Kidney (tissue), 13 donors: ENCODE measurements at regions not wholly inside any gene's neighbourhood (a gene's known extent, or its start where the extent isn't known, plus 50 kb on each side); places are given as distances from the start of the nearest gene placed in this dataset.

Source experiments
- DNase-seq, 5 donors: peaks; one replicate each; pipeline ENCODE4 v3.0.0-alpha.2; 2013 to 2020
- FAIRE-seq: peaks from 2 replicates; lab custom pipeline; 2012; peaks lifted over from hg19 to GRCh38; lab: Jason Lieb, UNC
- H3K27ac ChIP-seq, 2 donors: one replicate each; pipeline ENCODE4 v1.7.0; 2013; ENCODE audit warnings: low read depth in 2 of 2, low read length in 2 of 2, inconsistent platforms in 1 of 2
- H3K27me3 ChIP-seq: one replicate; pipeline ENCODE4 v1.7.1; 2013; ENCODE audit warnings: low read length, inconsistent platforms; ENCODE audit not compliant: control insufficient read depth, insufficient read depth
- H3K36me3 ChIP-seq, 3 donors: one replicate each; pipeline versions ENCODE4 v1.7.0 to v1.7.1; 2013; ENCODE audit warnings: low read length in 3 of 3, control low read depth in 1 of 3, inconsistent platforms in 1 of 3; ENCODE audit not compliant: insufficient read depth in 3 of 3, control insufficient read depth in 2 of 3
- H3K4me1 ChIP-seq, 3 donors: one replicate each; pipeline versions ENCODE4 v1.7.0 to v1.7.1; 2013; ENCODE audit warnings: low read length in 3 of 3, inconsistent platforms in 1 of 3, low read depth in 1 of 3; ENCODE audit not compliant: control insufficient read depth in 2 of 3, insufficient read depth in 2 of 3
- H3K4me3 ChIP-seq, 3 donors: one replicate each; pipeline versions ENCODE4 v1.7.0 to v1.8.1; 2013; ENCODE audit warnings: low read length in 3 of 3, control low read depth in 1 of 3, inconsistent platforms in 1 of 3
- H3K9ac ChIP-seq, 3 donors: one replicate each; pipeline versions ENCODE4 v1.7.0 to v1.7.1; 2013; ENCODE audit warnings: low read length in 3 of 3, control low read depth in 1 of 3, inconsistent platforms in 1 of 3
- H3K9me3 ChIP-seq, 3 donors: one replicate each; pipeline versions ENCODE4 v1.7.0 to v1.7.1; 2013; ENCODE audit warnings: low read length in 3 of 3, control low read depth in 1 of 3, inconsistent platforms in 1 of 3; ENCODE audit not compliant: control insufficient read depth in 2 of 3, insufficient read depth in 1 of 3
- CTCF ChIP-seq: IDR thresholded peaks from 3 replicates; pipeline ENCODE4 v1.5.1; 2012; ENCODE audit warnings: mild to moderate bottlenecking, moderate library complexity, borderline replicate concordance; ENCODE audit not compliant: insufficient read depth; ENCODE audit errors: extremely low read depth
- intact Hi-C: fragments of 100-400 bp; cut with DNase I; formaldehyde crosslinking; loops from one replicate; pipeline ENCODE4 v1.11.1; 2022
- donor health status: control.
- donor health status: control.
- donor health status: control.
- donor health status: control.
- donor health status: control.
- donor health status: DM: yes; HTN: yes; CAD: no.
- donor health status: Normal renal cell carcinoma (clear cell type).

DNA sequence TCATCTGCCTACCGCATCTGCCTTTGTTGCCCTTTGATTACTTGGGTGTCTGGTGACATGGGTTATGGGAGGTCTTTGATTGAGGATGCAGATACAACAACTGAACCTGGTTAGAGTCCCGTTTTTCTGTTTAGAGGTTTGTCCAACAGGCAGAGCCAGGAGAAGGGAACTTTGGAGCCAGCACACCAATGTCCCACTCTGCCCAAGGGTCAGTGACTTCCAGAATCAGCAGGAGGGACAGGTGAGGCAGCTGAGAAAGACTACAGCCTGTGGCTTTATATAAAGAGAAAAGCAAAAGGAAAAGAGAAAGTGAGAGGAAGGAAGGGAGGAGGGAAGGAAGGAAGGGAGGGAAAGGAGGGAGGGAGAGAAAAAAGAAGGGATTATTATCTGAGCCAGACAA lies 101.5 kb upstream of the ZNF644 start:
- Histone ChIP-seq H3K36me3 (no peaks in the 10 kb centered on the region), H3K27me3 (no peaks in the 10 kb centered on the region), H3K9ac (no peak overlapping the region), H3K9me3 (no peaks in the 10 kb centered on the region), H3K4me3 (no peak overlapping the region), H3K4me1 (no peaks in the 10 kb centered on the region), H3K27ac (no peak overlapping the region)
- FAIRE-seq (no peak), DNase-seq (no peak)
- intact Hi-C loops: no loop called here
- TF ChIP-seq CTCF: no peak

- no peak for TF ChIP-seq CTCF
Observed at GRCh38 chr1:91122106-91122717, 100.4 kb upstream of the ZNF644 start.

DNA sequence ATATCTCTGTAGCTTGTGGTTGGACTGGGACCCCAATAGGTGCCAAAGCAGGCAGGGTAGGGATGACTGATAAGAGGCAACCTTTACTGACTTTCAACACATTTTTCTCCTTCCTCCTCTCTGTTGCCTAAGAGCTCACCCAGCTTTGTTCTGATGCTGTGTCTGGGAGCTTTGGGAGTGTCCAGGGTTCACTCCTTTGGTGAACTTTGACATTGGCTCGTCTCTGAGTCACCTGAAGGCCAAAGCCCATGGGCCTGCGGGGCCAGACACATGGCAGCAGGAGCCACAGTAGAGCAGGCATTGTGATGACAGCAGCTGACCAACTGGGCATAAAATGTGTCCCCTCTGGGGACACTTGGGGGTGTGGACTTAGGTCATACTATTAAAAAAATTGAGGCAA lies 99.5 kb upstream of the ZNF644 start:
- no peaks in the 10 kb centered on the region for H3K27me3 ChIP-seq
- no peak for TF ChIP-seq CTCF
- FAIRE-seq: no peak
- intact Hi-C loops: no loop called here
- no peaks in the 10 kb centered on the region for H3K4me1 ChIP-seq
- no peak for DNase-seq
- no peak overlapping the region for H3K9ac ChIP-seq
- H3K36me3 ChIP-seq: no peaks in the 10 kb centered on the region
- no peak overlapping the region for H3K27ac ChIP-seq
- no peak overlapping the region for H3K4me3 ChIP-seq
- H3K9me3 ChIP-seq: no peaks in the 10 kb centered on the region

More at GRCh38 chr1:91122106-91122717, 100.4 kb upstream of the ZNF644 start:
- no peak overlapping the region for H3K4me3 ChIP-seq
- no peak for FAIRE-seq
- no peak overlapping the region for H3K9ac ChIP-seq
- no peak for DNase-seq
- H3K27ac ChIP-seq: no peak overlapping the region
- H3K9me3 ChIP-seq: no peaks in the 10 kb centered on the region
- intact Hi-C loops: no loop called here
- no peaks in the 10 kb centered on the region for H3K36me3 ChIP-seq
- H3K27me3 ChIP-seq: no peaks in the 10 kb centered on the region
- no peaks in the 10 kb centered on the region for H3K4me1 ChIP-seq

- H3K27me3 ChIP-seq: no peaks in the 10 kb centered on the region
- no peak for DNase-seq
- H3K36me3 ChIP-seq: no peaks in the 10 kb centered on the region
- no peak overlapping the region for H3K27ac ChIP-seq
- no peaks in the 10 kb centered on the region for H3K4me1 ChIP-seq
- H3K9ac ChIP-seq: no peak overlapping the region
- no peaks in the 10 kb centered on the region for H3K9me3 ChIP-seq
- no peak overlapping the region for H3K4me3 ChIP-seq
- FAIRE-seq: no peak
- intact Hi-C loops: no loop called here
- TF ChIP-seq CTCF: no peak
Observed at GRCh38 chr1:91120936-91121335, 99.1 kb upstream of the ZNF644 start.
